IPS-18a (cell line): ENCODE measurements at regions not wholly inside any gene's neighbourhood (a gene's known extent, or its start where the extent isn't known, plus 50 kb on each side); places are given as distances from the start of the nearest gene placed in this dataset.

Experiments
- H3K27ac ChIP-seq: one replicate; pipeline ENCODE4 v1.5.1; 2013; ENCODE audit warnings: low read length
- H3K27me3 ChIP-seq: one replicate; pipeline ENCODE4 v1.6.1; 2013; ENCODE audit warnings: mild to moderate bottlenecking, low read length; ENCODE audit not compliant: control insufficient read depth, insufficient read depth
- H3K36me3 ChIP-seq: one replicate; pipeline ENCODE4 v1.6.1; 2013; ENCODE audit warnings: low read depth, low read length; ENCODE audit not compliant: control insufficient read depth
- H3K4me1 ChIP-seq: one replicate; pipeline ENCODE4 v1.6.1; 2013; ENCODE audit warnings: low read depth, low read length; ENCODE audit not compliant: control insufficient read depth
- H3K4me3 ChIP-seq: one replicate; pipeline ENCODE4 v1.5.1; 2013; ENCODE audit warnings: low read length
- H3K9ac ChIP-seq: one replicate; pipeline ENCODE4 v1.6.1; 2013; ENCODE audit warnings: mild to moderate bottlenecking, low read length, moderate library complexity
- H3K9me3 ChIP-seq: one replicate; pipeline ENCODE4 v1.6.1; 2013; ENCODE audit warnings: low read depth, low read length; ENCODE audit not compliant: control insufficient read depth

DNA sequence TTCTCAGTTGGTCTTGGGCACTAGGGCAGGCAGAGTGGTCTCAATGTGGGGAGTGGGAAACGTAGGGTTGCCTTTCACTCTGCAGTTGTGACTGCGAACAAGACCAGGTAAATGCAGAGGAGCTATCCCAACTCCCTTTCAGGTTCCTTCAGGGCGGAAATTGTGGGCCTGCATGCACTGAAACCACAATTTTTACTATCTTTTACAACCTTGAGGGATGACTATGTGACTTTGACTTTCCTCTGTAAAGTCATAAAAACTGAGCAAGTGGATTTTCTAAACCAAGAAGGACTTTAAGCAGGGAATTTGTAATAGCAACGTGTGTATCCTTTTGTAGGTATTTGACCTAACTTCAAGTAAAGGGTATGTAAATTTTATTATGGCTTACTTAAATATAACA is 171.4 kb upstream of the CADPS start:
- H3K27ac ChIP-seq = no peak overlapping the region
- no peaks in the 10 kb centered on the region for H3K36me3 ChIP-seq
- H3K9ac ChIP-seq = no peak overlapping the region
- H3K4me3 ChIP-seq = no peak overlapping the region
- no peaks in the 10 kb centered on the region for H3K9me3 ChIP-seq
- peaks cover 5% of the 10 kb centered on the region for H3K4me1 ChIP-seq
- no peaks in the 10 kb centered on the region for H3K27me3 ChIP-seq

DNA sequence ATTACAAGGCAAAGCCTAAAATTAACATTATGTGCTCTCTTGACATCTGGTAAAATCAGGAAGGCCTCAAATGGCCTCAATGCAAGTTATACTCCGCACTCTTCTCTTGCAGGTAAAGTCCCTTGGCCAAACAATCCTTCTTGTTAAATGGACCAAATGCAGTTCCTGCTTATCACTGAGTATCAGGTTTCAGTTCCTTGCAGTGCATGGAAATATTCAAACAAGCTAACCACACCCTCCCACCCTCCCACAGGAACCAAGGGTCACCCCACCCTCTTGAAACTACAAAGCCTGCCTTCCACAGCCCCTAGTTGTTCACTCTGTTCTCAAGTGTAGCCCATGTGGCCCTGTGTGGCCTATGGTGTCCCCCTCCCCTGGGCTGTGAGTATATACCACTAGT is 171.9 kb upstream of the CADPS start:
- Histone ChIP-seq H3K27me3 (no peaks in the 10 kb centered on the region), H3K4me3 (no peak overlapping the region), H3K9ac (no peak overlapping the region), H3K27ac (no peak overlapping the region), H3K4me1 (peaks cover 5% of the 10 kb centered on the region), H3K9me3 (no peaks in the 10 kb centered on the region), H3K36me3 (no peaks in the 10 kb centered on the region)

DNA sequence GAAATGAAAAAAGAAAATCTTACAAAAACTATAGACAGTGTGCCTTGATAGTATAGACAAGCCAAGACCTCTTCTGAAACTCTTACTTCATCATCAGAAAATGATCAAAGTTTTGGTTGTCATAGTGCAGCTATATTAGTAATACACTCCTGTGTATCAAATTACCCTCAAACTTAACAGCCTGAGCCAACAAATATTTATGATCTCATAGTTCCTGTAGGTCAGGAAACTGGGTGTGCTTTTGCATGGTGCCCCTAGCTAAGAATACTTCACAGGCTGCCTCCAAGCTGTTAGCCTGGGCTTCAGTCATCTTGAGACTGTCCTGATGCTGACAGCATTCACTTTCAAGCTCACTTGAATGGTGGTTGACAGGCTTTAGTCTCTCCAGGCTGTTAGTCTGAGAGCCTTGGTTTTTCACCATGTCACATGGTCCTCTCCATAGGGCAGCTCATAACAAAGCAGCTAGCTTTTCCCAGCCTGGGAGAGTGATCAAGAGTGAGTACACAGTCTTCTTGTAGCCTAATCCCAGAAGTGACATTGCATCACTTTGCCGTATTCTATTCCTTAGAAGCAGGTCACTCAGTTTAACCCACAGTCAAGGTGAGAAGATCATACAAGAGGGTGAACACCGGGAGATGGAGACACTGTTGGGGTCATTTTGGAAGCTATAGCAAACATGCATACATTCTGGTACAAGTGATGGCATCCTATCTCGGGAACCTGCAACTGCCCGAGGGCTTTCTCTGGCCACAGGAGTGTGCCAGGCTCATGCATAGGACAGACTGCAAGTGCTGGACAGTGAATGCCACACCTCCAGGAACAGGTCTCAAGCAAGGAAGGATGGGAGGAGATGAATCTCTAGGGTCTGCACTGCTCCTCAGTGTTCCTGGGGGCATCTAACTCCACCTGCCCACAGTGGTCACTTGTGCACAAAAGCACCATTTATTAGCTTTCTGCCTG is 173.4 kb upstream of the CADPS start:
- H3K27me3 ChIP-seq = no peaks in the 10 kb centered on the region
- H3K4me3 ChIP-seq = no peak overlapping the region
- H3K36me3 ChIP-seq = no peaks in the 10 kb centered on the region
- H3K9ac ChIP-seq = no peak overlapping the region
- no peak overlapping the region for H3K27ac ChIP-seq
- H3K4me1 ChIP-seq = peaks cover 5% of the 10 kb centered on the region
- no peaks in the 10 kb centered on the region for H3K9me3 ChIP-seq

DNA sequence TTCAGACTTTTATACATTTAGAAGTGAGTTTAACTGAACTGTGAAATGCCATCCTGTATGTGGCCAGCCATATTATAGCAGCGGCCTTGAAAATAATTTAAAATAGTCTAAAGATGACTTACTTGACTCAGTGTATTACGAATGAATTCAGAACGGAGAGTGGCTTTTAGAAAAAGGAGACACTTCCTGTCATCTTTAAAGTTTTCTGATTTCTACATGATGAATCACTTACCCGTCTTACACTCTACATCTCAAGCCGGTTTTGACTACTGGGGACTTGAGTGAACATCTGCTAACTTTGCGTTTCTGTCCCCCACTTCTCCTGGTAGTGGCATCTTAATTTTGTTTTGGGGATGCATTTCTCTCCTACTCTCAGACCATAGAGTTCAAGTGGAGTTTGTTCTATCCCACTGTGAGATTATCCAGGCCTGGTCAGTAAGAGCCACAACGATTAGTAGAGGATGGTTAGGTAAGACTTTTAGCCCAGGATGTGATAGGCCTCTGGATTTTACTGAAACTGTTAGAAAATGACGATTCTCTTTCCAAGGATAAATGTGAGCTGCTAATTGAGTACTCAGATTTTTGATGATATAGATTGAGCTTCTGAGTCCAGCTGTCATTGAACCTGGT is 175.4 kb upstream of the CADPS start:
- H3K27me3 ChIP-seq = no peaks in the 10 kb centered on the region
- H3K9me3 ChIP-seq = no peaks in the 10 kb centered on the region
- H3K4me1 ChIP-seq = peaks cover 5% of the 10 kb centered on the region
- H3K9ac ChIP-seq = no peak overlapping the region
- H3K4me3 ChIP-seq = no peak overlapping the region
- no peaks in the 10 kb centered on the region for H3K36me3 ChIP-seq
- no peak overlapping the region for H3K27ac ChIP-seq

DNA sequence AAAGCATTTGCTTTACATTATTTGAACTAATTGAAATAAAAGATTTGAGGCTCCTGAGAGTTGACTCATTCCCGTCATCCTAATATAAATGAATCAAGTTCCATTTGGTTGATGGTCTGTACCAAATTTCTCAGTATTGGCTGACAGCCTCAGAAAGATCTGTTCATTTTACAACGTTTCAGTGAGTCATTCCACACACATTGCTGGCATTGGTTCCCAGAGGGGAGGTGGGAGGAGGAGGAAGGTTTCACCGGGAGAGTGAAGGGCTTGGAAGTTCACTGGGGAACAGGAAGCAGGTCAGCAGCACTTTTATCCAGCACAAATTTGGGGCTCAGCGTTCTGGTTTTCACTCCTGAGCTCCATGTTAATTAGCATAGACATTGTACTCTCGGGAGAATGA is 176.7 kb upstream of the CADPS start:
- H3K9ac ChIP-seq = no peak overlapping the region
- no peak overlapping the region for H3K27ac ChIP-seq
- H3K27me3 ChIP-seq = no peaks in the 10 kb centered on the region
- H3K4me3 ChIP-seq = no peak overlapping the region
- H3K36me3 ChIP-seq = no peaks in the 10 kb centered on the region
- H3K4me1 ChIP-seq = peaks cover under 1% of the 10 kb centered on the region
- no peaks in the 10 kb centered on the region for H3K9me3 ChIP-seq

DNA sequence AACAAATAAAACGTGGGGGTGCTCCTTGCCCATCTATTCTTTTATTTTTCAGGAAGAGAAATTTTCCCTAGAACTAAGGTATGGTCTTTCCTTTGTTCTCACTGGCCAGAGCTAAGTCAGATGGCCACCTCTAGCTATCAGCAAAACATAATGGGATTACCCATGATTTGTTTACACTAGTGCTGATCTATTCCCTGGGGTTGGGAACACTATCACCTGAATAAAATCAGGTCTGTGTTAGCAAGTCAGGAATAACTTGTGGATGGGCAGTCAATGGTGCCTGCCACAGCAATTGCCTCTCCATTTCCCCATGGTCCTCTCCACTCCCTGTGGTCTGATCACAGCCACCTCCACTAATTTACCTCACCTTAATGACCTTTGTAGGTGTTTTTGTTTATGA is 181.7 kb upstream of the CADPS start:
- Histone ChIP-seq H3K4me1 (peaks cover 3% of the 10 kb centered on the region), H3K27ac (no peak overlapping the region), H3K9me3 (no peaks in the 10 kb centered on the region), H3K9ac (no peak overlapping the region), H3K27me3 (no peaks in the 10 kb centered on the region), H3K36me3 (no peaks in the 10 kb centered on the region), H3K4me3 (no peak overlapping the region)

DNA sequence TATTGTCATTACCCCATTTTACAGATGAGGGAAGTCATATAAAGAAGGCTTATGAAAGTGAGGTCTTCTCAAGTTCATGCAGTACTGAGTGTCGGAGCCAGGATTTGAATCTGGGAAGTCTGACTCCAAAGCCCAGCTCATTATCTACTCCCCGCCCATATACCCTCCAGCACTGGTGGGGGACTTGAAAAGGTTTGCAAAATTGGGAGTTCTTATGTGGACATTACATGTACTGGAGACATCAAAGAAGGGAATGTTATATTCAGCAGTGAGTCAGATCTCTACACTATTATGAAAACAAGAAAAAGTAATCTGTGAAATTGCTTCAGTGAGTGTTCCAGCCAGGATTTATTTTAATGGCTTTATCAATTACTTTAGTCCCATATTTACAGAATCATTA is 185.2 kb upstream of the CADPS start:
- Histone ChIP-seq H3K36me3 (no peaks in the 10 kb centered on the region), H3K27me3 (no peaks in the 10 kb centered on the region), H3K27ac (no peak overlapping the region), H3K4me3 (no peak overlapping the region), H3K4me1 (peaks cover 3% of the 10 kb centered on the region), H3K9ac (no peak overlapping the region), H3K9me3 (no peaks in the 10 kb centered on the region)

DNA sequence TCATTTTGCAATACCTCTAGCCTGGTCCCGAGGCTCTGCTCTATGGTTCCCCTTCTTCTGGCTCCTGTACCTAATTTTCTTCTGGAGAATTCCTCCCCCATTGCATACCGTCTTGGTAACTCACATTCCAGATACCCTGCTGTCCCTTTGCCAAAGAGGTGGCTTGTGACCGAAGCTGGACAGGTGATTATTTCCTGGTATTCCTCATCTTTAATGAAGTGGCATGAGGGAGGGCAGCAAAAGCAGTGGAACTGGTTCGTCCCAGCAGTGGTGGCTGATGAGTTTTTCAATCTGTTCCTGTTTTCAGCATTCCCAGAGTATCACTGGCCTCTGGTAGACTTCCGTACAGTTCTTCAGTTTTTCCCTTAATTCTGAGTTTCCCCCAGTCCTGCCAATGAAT is 186.2 kb upstream of the CADPS start:
- Histone ChIP-seq H3K4me1 (peaks cover 3% of the 10 kb centered on the region), H3K9ac (no peak overlapping the region), H3K36me3 (no peaks in the 10 kb centered on the region), H3K27me3 (no peaks in the 10 kb centered on the region), H3K9me3 (no peaks in the 10 kb centered on the region), H3K4me3 (no peak overlapping the region), H3K27ac (no peak overlapping the region)

DNA sequence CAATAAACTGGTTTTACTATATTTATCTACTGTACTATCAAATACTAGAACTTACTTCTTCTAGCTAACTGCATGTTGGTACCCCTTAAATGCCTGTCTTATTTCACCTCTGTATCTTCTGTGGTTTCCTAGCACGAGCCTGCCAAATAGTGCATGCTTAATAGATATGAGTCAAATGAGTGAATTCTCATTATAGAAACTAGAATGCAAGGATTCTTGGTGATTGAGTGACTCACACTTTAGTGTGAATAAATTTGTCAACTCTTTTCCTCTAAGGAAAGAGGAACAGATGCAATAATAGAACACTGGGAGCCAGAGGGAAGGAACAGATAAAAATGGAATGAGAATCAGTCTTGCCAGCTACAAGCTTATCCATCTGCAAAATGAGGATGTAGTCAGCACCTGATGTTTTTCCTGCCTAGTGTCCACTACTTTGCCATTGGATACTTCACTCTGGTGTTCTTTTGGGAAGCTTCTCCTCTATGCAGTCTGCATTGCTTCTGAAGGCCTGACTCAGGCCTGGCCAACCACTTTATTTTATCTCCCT is 189.1 kb upstream of the CADPS start:
- Histone ChIP-seq H3K27ac (no peak overlapping the region), H3K9ac (no peak overlapping the region), H3K4me1 (peaks cover 3% of the 10 kb centered on the region), H3K4me3 (no peak overlapping the region), H3K9me3 (no peaks in the 10 kb centered on the region), H3K27me3 (no peaks in the 10 kb centered on the region), H3K36me3 (no peaks in the 10 kb centered on the region)

DNA sequence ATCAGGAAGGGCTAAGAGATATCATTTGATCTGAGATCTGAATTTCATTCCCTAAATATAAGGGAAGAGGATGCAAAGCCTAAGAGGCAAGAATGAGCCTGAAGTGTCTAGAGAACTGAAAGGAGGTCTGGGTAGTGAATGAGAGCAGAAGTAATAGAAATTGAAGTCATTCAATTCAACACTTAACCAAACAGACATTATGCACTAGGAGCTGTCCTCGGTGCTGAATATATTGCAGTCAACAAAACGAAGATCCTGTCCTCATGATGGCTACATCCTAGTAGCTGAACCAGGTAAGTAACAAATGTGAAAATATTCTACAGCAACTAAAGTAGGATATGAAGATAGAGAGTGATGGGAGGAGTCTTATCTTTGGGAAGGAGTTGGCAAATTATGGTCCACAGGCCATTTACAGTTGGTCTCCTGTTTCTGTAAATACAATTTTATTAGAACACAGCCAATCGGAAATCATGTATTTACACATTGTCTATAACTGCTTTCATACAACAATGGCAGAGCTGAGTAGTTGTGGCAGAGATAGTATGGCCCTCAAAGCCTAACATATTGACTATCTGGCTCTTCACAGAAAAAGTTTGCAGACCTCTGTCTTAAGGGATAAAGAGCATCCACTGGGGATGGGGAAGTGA is 192.9 kb upstream of the CADPS start:
- Histone ChIP-seq H3K36me3 (no peaks in the 10 kb centered on the region), H3K9me3 (no peaks in the 10 kb centered on the region), H3K27me3 (no peaks in the 10 kb centered on the region), H3K27ac (no peak overlapping the region), H3K4me3 (no peak overlapping the region), H3K9ac (no peak overlapping the region), H3K4me1 (no peaks in the 10 kb centered on the region)

DNA sequence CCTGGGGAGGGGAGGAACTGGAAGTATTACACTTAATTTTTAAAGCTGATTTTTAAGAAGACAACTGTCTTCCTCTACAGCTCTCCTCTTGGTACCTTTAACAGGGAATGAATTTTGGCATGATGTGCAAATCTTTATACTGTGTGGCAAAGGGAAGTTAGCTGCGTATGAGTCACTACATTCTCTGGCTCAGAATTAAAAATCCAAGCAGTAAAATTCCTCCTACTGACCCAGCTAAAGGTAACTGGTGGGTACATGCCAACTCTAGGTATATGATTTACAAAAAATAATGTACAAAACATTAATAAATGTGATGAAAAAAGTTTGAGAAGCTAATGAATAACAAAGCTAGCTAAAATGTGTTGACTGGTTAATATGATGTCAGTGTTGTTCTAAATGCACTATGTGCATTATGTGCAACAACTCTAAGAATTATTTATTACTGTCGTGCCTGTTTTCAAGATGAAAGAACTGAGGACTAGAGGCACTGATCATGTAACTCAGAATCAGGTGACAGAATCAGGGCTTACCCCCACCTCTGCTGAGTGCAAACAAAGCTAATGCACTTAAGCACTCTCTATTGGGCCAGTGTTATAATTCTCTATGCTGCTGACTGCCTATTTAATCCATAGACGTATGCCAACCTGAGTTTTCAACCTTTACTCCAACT is 194.7 kb upstream of the CADPS start:
- H3K4me1 ChIP-seq = no peaks in the 10 kb centered on the region
- H3K9me3 ChIP-seq = no peaks in the 10 kb centered on the region
- no peak overlapping the region for H3K4me3 ChIP-seq
- no peak overlapping the region for H3K9ac ChIP-seq
- H3K27me3 ChIP-seq = no peaks in the 10 kb centered on the region
- no peaks in the 10 kb centered on the region for H3K36me3 ChIP-seq
- H3K27ac ChIP-seq = no peak overlapping the region
